Inflammatory macrophage treated with lipopolysaccharide for 4 hours (primary cell): ENCODE measurements at regions not wholly inside any gene's neighbourhood (a gene's known extent, or its start where the extent isn't known, plus 50 kb on each side); places are given as distances from the start of the nearest gene placed in this dataset.

Experiments used
- DNase-seq: peaks from one replicate; pipeline ENCODE4 v3.0.0-alpha.2; 2020

- no peak for DNase-seq
Observed at GRCh38 chr1:56062625-56063024, 516.7 kb downstream of the PLPP3 start.

DNA sequence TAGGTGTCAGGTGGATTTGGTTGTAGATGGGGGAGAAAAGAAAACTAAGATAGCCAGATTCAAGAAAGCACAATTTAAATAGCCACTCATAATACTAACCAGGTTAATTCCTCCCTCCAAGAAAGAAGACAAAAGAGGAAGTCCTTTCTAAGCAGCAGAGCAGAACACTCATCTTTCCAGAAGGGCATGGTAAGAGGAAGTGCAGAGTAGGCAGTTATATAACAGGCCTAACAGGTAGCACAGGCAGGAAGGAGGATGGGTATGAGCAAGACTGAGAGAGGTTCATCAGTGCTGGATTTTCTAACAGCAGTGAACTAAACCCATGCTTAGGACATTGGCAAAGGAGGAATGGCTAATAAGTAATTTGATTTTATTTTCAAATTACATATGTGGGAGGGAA is 517.5 kb downstream of the PLPP3 start:
- DNase-seq = peak; percentile 34

DNA sequence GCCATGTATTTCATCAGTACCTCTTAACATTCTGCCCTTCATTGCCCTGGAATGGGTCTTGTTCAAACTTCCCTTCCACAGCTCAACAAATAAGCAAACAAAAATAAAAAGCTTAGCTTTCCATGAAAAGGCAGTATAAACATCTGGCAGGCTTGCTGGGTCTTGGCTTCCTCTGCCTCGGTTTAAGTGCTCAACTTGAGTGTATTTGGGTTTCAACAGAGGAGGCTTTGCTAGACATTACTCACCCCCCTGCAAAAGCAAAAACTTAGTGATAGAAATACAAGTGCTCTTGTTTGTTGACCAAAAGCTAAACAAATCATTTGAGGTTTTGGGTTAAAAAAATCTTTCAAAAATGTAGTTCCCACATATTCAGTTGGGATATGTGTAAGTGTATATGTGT is 518.5 kb downstream of the PLPP3 start:
- no peak for DNase-seq

GRCh38 chr1:56057466-56058405 is 521.6 kb downstream of the PLPP3 start:
- DNase-seq = no peak

DNA sequence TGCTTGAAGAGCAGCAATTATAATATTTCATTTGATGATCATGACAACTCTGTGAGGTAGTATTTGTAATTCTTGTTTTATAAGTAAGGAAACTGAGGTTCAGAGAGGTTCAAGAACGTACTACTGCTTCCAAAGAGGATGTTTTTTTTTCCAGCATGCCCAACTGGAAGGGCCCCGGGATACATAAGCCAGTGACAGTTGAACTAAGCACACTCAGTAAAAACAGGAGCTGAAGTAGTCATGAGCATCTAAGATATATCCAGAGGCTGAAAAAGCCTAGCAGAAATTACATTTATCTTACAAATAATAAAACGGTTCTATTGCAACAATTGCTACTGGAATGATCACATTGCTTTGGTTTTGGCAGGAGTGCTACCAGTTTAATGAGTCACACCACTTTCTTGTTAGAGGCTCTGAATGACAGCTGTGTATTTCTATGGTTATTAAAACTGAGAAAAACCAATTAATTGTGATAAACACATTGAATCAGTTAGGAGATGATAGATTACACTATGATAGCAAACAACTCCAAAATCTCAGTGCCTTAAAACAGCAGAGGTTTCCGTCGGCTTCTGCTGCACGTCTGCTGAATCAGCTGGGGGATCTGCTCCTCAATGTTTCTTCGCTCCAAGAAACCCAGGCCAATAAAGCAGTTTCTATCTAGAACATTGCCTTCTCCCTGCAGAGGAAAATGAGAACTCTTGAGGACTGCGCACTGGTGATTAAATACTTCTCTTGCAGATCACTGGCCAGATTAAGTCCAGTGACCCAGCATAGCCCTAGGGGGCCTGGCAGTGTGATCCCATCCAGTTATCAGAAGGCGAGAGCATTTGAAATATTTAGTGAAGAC is 522.7 kb downstream of the PLPP3 start:
- DNase-seq = no peak

- DNase-seq = no peak
Observed at GRCh38 chr1:56054959-56055358, 524.4 kb downstream of the PLPP3 start.

DNA sequence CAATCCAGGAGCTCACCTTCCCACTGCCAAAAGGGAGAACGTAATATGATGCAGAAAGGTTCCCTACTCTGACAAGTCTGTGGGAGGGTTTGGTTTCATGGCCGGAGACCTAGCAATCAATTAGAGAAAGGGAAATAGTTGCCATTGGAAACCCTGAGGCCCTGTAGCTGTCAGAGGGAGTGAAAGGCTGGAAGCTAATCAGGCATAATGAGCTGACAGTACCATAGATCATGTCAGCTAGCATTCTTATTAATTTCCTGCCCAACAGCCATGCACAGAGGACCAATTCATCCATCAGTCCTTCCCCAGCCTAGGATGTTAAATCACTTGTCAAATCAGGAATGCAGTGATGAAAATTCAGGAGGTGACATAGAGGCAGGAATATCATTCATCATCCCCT is 527.3 kb downstream of the PLPP3 start:
- DNase-seq = no peak

- DNase-seq = no peak
Observed at GRCh38 chr1:56050911-56051310, 528.5 kb downstream of the PLPP3 start.

DNA sequence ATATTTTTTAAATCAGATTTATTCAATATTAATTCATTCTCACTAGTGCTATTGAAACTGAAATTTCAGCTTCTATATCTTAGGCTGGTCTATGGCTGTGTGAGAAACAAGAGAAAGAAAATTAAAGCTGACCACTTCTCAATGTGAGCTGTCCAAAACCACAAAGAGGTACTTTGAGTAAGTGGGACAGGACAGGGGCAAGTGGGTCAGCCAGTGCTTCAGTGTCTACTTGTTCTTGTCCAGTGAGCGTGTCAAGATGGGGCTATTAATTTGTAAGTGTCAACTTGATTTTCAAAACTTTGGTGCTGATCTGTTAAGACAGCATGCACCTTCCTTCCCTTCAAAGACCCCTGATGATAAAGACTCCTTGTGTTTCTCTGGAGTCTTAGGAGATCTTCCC is 533.9 kb downstream of the PLPP3 start:
- no peak for DNase-seq

DNA sequence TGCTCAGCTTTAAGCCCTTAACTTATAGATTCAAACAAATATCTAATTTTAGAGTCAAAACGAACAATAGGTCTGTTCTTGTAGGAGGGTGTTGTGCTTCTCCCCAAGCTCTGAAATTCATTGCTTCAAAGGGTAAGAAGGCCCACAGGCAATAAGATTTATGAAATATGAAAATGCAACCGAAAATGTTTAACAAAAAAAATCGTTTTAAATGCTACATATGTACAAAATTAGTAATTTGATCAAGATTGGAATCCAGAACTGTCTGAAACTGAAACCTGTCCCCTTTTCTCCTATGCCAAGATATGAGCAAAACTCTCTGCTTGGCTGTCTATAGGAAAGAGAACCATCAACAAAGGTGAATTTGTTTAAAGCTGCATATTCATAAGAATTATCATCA is 534.3 kb downstream of the PLPP3 start:
- no peak for DNase-seq

DNA sequence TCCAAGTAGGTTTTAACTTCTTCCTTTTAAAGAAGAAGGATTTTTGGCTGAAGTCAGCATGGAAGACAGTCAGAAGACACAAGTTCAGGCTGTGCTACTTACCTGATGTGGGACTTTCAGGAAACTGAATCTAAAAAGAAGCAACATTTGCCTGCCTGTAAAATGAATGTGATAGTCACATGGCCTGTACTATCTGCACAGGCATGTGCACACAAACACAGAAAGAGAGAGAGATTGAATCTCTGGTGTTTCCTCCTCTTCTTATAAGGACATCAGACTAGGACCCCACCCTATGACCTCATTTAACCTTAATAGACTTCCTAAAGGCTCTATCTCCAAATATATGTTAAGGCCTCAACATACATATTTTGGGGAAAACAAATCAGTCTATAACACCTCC is 542.9 kb downstream of the PLPP3 start:
- DNase-seq = no peak

DNA sequence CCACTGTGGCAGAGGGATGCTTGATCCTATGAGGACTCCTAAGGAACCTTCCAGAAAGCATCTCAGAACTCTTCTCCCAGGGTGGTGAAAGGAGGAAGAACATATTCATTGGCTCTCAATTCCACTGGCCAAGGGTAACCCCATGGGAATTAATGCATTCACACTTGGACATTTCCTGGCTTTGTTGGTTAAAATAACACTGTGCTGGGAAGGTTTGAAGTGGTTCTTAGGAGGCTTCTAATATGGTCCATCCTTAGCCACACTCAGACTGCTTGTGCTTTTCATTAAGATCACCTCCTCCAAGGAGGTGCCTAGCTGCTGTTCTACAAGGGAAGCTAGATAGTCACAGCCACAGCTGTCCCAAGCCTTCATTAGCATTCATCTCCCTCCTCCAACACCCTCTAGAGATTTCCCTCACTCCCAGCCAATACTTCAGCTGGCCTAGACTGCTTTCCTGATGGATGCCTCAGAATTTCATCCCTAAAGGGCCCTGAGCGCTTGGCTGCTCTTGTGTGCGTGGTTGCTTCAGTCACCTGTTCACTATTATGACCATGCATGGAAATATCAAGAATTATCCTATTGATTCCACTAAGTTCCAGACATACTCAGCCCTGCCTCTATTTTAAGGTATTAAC is 544.4 kb downstream of the PLPP3 start:
- no peak for DNase-seq

- DNase-seq = no peak
Observed at GRCh38 chr1:56034222-56034621, 545.1 kb downstream of the PLPP3 start.

GRCh38 chr1:56033321-56034037 is 545.9 kb downstream of the PLPP3 start:
- no peak for DNase-seq

DNA sequence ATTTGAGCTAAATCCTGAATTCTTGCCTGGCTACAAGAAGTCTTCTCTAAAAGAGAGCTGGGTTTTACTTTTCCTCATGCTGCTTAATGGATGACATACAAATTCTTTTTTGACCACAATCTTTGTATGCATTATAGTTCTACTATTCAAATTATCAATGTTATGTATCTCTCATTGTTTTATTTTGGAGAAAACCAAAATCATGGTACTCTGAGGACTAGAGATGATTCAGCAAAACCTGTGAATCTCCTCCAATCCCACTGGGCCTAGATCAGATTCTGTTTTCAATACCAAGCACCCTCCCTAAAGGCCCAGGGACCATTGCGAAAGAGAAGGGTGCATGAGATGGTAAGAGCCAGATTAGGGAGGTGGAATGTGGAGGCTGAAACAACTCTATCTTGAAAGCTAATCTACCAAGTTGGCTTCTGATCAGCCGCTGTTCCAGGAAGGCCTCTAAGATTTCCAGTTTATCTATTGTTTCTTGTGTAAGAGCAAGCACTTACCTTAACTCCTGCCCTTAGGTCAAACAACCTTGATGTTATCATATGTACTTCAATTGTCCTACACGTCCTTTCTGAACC is 547.2 kb downstream of the PLPP3 start:
- no peak for DNase-seq

DNA sequence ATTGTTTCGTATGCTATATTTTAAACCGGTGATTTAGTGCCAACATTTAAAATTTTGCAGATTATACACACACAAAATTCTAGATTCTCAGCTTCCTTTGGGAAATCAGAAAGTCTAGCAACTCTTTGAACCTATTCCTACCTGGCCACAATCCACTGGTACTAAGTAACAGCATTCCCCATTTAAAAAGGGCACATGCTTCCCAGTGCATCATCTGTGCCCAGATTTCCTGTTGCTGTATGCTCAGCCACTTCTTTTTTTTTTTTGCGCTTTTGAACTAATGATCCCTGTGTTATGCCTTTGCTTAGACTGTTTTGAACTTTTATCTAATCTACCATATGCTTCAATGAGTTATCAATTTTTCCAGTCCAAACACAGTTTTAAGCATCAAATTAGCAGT is 548.4 kb downstream of the PLPP3 start:
- no peak for DNase-seq

DNA sequence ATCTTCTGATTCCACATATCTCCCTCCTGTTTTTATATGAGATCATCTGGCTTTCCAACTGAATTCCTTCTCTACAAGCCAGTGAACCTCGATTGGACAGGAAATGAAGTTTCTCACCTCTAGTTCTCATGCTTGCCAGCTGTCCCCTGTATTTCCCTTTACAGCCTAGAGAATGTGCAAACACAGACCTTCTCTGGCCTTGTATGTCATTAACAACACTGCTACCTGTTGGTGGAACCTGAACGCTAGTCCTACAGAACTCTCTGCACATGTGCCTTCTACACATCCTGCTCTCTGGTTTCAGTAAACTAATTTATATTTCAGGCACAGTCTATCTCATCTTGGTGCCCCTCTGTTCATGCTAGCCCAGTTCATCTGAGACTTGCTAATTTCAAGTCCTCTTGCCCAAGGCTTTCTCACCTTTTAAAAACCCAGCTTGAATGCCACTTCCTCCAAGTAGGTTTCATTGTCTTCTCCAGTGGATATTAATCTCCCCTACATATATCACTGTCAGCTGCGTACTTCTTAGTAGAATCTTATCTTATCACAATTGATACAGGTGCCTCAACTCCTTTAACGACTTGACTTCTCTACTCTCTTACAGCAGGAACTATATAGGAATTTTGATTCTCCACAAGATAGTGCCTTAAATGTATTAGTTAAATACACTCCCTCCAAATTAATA is 549.9 kb downstream of the PLPP3 start:
- no peak for DNase-seq

DNA sequence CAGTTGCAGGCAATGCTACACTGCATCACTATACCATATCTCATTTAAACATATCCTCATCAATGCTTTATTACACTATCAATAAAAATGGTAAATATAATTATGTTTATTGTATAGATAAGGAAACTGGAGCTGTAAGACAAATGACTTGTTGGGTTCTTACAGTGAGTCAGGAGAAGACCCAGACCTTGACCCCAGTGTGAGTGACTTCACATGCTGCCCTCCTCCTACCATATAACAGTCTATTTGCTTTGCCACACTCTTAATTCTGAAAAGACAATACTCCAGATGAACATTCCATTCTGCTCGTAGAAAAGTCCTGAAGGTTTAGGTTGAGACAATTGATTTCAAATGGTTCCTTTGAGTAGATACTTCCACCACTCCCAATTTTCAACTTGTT is 550.5 kb downstream of the PLPP3 start:
- no peak for DNase-seq

- no peak for DNase-seq
Observed at GRCh38 chr1:56028244-56028643, 551.1 kb downstream of the PLPP3 start.

DNA sequence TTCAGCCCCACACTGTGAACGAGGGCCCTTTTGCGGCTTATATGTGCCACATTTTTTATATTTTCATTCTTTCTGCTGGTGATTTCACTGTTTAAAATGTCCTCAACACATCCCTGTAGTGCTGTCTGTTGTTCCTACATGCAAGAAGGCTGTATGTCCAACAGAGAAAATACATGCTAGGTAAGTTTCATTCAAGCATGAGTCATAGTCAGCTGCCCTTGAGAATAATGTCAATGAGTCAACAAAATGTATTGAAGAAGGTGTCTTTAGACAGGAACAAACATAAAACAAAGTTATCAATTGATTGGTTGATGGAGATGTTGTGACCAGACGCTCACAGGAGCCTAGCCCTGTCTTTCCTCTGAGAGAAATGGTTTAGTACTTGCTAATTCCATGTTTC is 553.4 kb downstream of the PLPP3 start:
- DNase-seq = no peak

GRCh38 chr1:56024155-56024554 is 555.2 kb downstream of the PLPP3 start:
- no peak for DNase-seq

DNA sequence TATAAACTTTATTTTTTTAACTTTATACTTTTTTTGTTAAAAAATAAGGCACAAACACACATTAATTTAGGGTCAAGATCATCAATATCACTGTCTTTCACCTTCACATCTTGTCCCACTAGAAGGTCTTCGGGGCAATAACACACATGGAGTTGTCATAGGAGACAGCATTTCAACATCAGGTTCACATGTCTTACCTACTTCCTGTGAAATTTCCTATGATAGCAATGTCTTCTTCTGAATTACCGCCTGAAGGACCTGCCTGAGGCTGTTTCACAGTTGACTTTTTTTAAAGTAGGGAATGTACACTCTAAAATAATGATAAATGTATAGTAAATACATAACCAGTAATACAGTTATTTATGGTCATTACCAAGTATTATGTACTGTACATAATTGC is 559.4 kb downstream of the PLPP3 start:
- DNase-seq = no peak
